PC-9 (cell line): ENCODE measurements at regions not wholly inside any gene's neighbourhood (a gene's known extent, or its start where the extent isn't known, plus 50 kb on each side); places are given as distances from the start of the nearest gene placed in this dataset.

Experiments used
- BruUV-seq: library from RNA; stranded (reverse); fragments of 400-500 nt; replicated peaks from 2 replicates; lab custom pipeline; 2021; lab: Mats Ljungman, UMichigan
- CTCF ChIA-PET: fragments of 300-600 bp; sonication (Branson Sonifier 250); formaldehyde crosslinking; loops from one replicate; lab custom pipeline; 2022; ENCODE audit warnings: antibody characterized with exemption; lab: Charles Lee
- POLR2A ChIA-PET: fragments of 300-600 bp; sonication (Branson Sonifier 250); formaldehyde crosslinking; loops from one replicate; lab custom pipeline; 2022; ENCODE audit warnings: antibody characterized with exemption; ENCODE audit not compliant: unreplicated experiment; lab: Charles Lee
- DNase-seq, 2 experiments: peaks; one replicate each; pipeline versions ENCODE4 v3.0.0 to v3.0.0-alpha.2; 2015 to 2022; ENCODE audit warnings: mixed read lengths in 1 of 2
- H2AFZ ChIP-seq: fragments of 200-600 bp; sonication (generic); 2 replicates; pipeline ENCODE4 v1.8.1; 2017; ENCODE audit warnings: antibody characterized with exemption
- H3F3A ChIP-seq: fragments of 200-600 bp; sonication (generic); 2 replicates; pipeline ENCODE4 v1.8.1; 2017; ENCODE audit warnings: antibody characterized with exemption, mild to moderate bottlenecking, low read depth; ENCODE audit not compliant: insufficient read depth
- H3K27ac ChIP-seq: fragments of 200-600 bp; sonication (generic); 2 replicates; pipeline ENCODE4 v1.6.1; 2016; ENCODE audit warnings: mixed run types
- H3K27me3 ChIP-seq: fragments of 200-600 bp; sonication (generic); 2 replicates; pipeline ENCODE4 v1.6.1; 2016; ENCODE audit warnings: low read depth, mixed run types; ENCODE audit not compliant: insufficient read depth
- H3K36me3 ChIP-seq: fragments of 200-600 bp; sonication (generic); 2 replicates; pipeline ENCODE4 v1.6.1; 2016; ENCODE audit warnings: low read depth, mixed run types
- H3K4me1 ChIP-seq: fragments of 200-600 bp; sonication (generic); replicated peaks from 2 replicates; pipeline ENCODE4 v1.6.1; 2016; ENCODE audit warnings: mixed run types; ENCODE audit not compliant: insufficient read depth
- H3K4me2 ChIP-seq: fragments of 200-600 bp; sonication (generic); 2 replicates; pipeline ENCODE4 v1.6.1; 2017; ENCODE audit warnings: mixed run types
- H3K4me3 ChIP-seq: fragments of 200-600 bp; sonication (generic); 2 replicates; pipeline ENCODE4 v1.6.1; 2016; ENCODE audit warnings: mixed run types
- H3K79me2 ChIP-seq: fragments of 200-600 bp; sonication (generic); 2 replicates; pipeline ENCODE4 v1.6.1; 2017; ENCODE audit warnings: low read depth, mixed run types
- H3K9me2 ChIP-seq: fragments of 200-600 bp; sonication (generic); 2 replicates; pipeline ENCODE4 v1.8.1; 2017; ENCODE audit warnings: mild to moderate bottlenecking; ENCODE audit not compliant: insufficient read depth
- H3K9me3 ChIP-seq: fragments of 200-600 bp; sonication (generic); 2 replicates; pipeline ENCODE4 v1.8.1; 2016; ENCODE audit warnings: low read depth; ENCODE audit not compliant: insufficient read depth
- H4K20me1 ChIP-seq: fragments of 200-600 bp; sonication (generic); 2 replicates; pipeline ENCODE4 v1.8.1; 2017; ENCODE audit not compliant: insufficient read depth
- EZH2 ChIP-seq: fragments of 200-600 bp; sonication (generic); IDR thresholded peaks from 2 replicates; pipeline ENCODE4 v1.8.0; 2017; ENCODE audit warnings: antibody characterized with exemption, low read depth
- intact Hi-C: fragments of 100-400 bp; cut with micrococcal nuclease; formaldehyde crosslinking; loops from one replicate; pipeline ENCODE4 v1.10.0; 2022; ENCODE audit not compliant: unreplicated experiment
- TF ChIP-seq, protein P1 (sequence below): fragments of 200-600 bp; sonication (generic); conservative IDR thresholded peaks from 2 replicates; pipeline ENCODE4 v1.6.1; 2017; ENCODE audit warnings: mixed run types, antibody characterized with exemption, mild to moderate bottlenecking, moderate library complexity

DNA sequence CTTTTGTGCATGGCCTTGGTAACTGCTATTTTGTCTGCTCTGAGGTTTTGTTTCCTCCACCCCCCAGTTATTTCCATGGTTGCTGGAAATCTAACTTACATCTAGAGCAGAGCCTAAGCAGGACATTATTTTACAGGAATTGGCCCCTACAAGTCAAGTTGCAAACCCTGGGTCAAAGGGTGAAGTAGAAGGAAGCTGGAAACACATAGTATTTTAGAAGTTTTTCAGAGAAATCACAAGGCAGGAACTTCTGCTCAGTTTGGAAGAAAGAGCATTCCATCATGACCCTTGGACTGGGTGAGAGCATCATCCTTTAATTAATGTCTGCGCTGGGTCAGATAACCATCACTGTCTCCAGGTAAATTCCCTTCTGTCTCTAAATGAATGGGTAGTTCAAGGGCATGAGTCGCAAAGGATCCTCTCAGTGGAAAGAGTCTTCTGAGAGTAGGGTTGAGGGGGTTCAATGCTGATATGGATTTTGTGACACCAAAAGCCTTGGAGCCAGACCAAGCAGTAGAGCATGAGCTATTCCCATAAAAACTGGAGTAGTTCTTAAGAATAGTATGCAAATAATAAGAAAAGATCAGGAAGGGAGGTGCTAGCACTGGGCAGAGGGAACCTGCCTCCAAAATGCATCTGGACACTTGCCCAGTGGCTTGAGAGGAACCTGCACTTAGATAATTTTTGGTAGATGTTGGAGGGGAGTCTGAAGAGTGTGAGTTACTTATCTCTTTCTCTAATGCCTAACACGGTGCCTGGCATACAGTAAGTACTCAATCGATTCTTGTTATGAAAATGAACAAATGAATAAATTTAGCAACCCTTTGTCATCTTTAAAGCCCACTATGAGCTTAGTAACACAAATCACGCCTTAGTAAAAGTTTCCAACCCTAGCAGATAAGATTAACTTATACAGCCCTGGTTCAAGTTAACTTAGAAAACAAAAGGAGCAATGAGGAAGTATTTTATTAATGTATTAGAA, 160.6 kb upstream of the ADO start:
- no peak for DNase-seq
- POLR2A ChIA-PET = no interaction called here
- intact Hi-C loops = no loop called here
- Histone ChIP-seq H3K79me2 (no peaks in the 10 kb centered on the region), H3K4me2 (no peak overlapping the region), H3K4me3 (no peak overlapping the region), H3K9me2 (no peaks in the 10 kb centered on the region), H3K4me1 (no peaks in the 10 kb centered on the region), H3K27me3 (no peaks in the 10 kb centered on the region), H3K9me3 (no peaks in the 10 kb centered on the region), H3F3A (no peaks in the 10 kb centered on the region), H4K20me1 (no peaks in the 10 kb centered on the region), H3K36me3 (no peaks in the 10 kb centered on the region), H3K27ac (no peak overlapping the region), H2AFZ (no peak overlapping the region)
- TF ChIP-seq, protein P1, sequence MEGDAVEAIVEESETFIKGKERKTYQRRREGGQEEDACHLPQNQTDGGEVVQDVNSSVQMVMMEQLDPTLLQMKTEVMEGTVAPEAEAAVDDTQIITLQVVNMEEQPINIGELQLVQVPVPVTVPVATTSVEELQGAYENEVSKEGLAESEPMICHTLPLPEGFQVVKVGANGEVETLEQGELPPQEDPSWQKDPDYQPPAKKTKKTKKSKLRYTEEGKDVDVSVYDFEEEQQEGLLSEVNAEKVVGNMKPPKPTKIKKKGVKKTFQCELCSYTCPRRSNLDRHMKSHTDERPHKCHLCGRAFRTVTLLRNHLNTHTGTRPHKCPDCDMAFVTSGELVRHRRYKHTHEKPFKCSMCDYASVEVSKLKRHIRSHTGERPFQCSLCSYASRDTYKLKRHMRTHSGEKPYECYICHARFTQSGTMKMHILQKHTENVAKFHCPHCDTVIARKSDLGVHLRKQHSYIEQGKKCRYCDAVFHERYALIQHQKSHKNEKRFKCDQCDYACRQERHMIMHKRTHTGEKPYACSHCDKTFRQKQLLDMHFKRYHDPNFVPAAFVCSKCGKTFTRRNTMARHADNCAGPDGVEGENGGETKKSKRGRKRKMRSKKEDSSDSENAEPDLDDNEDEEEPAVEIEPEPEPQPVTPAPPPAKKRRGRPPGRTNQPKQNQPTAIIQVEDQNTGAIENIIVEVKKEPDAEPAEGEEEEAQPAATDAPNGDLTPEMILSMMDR = no peak
- no peak for TF ChIP-seq EZH2
- BruUV-seq = no TSS peak
- CTCF ChIA-PET = no interaction called here

DNA sequence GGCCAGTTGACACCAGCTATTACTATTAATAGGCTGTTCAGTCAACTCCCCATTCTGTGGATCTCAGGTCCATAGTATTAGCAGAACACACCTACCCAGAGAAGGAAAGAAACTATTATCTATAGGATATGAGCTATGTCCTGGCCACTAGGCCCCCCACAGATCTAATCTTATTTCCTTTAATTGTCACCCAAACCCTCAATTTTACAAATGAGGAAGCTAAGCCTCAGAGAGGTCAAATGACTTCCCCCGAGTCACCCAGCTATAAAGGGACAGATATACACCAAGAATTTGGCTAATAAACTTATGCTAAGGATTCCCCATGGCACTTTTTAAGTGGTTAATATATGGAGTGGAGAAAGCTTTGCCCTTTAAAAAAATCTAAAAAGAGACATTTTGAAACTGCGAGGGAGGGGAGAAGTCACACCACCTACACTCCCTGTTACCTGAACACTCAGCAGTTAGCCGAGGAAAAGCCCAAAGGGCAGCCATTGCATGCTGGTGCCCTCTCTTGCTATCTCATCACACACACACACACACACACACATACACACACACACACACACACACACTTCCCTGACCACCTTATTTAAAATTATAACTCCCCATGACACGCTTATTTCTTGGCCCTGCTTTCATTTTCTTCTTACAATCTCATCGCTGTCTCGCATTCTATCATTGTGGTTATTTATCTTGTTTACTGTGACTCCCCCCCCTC, 157.0 kb upstream of the ADO start:
- Histone ChIP-seq H2AFZ (no peak overlapping the region), H3K4me1 (no peaks in the 10 kb centered on the region), H3K9me2 (no peaks in the 10 kb centered on the region; the same call in 1 of the 2 replicates), H3K27me3 (no peaks in the 10 kb centered on the region), H3K9me3 (0 out of 2 replicates have a peak, but pooled peaks cover 3% of the 10 kb centered on the region), H3K4me3 (no peak overlapping the region), H3F3A (no peaks in the 10 kb centered on the region), H3K27ac (no peak overlapping the region), H3K36me3 (no peaks in the 10 kb centered on the region), H3K4me2 (no peak overlapping the region), H4K20me1 (no peaks in the 10 kb centered on the region), H3K79me2 (no peaks in the 10 kb centered on the region)
- DNase-seq = no peak
- POLR2A ChIA-PET = no interaction called here
- BruUV-seq = no TSS peak
- intact Hi-C loops = no loop called here
- CTCF ChIA-PET = no interaction called here
- no peak for TF ChIP-seq EZH2
- TF ChIP-seq, protein P1 = no peak

DNA sequence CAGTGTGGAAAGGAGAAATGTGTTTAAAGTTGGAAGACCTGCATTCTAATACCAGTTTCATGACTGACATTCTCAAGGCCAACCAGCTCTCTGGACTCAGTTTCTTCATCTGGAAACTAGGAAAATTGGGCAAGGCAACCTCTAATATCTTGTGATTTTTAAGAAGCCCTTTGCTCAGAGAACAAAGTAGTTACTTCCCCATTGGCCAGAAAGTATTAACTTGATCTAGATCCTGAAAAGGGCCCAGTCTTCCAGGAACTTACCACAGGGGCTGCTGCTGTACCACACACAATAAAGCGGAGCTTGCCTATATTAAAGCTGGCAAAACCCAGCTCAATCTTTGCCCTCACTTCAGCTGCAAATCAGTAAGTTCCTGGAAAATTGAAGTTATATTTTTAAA, 155.6 kb upstream of the ADO start:
- Histone ChIP-seq H3K4me1 (no peaks in the 10 kb centered on the region), H3K9me2 (no peaks in the 10 kb centered on the region; the same call in 1 of the 2 replicates), H3K36me3 (no peaks in the 10 kb centered on the region), H4K20me1 (no peaks in the 10 kb centered on the region), H3K4me3 (no peak overlapping the region), H3F3A (no peaks in the 10 kb centered on the region), H3K4me2 (no peak overlapping the region), H3K27me3 (no peaks in the 10 kb centered on the region), H2AFZ (no peak overlapping the region), H3K9me3 (0 out of 2 replicates have a peak, but pooled peaks cover 3% of the 10 kb centered on the region), H3K27ac (no peak overlapping the region), H3K79me2 (no peaks in the 10 kb centered on the region)
- TF ChIP-seq EZH2 = no peak
- TF ChIP-seq, protein P1 = no peak
- DNase-seq = no peak
- BruUV-seq = no TSS peak
- intact Hi-C loops = no loop called here
- ChIA-PET CTCF (no interaction called here), POLR2A (no interaction called here)
